Transverse colon (tissue), 4 donors: ENCODE measurements at regions not wholly inside any gene's neighbourhood (a gene's known extent, or its start where the extent isn't known, plus 50 kb on each side); places are given as distances from the start of the nearest gene placed in this dataset.

Source experiments
- CTCF ChIP-seq, 5 experiments: fragments of 200-600 bp in 3 of 5; fragments of 450-650 bp in 2 of 5; sonication (generic) in 3 of 5; IDR thresholded peaks; 1 replicate in 2 of 5; 2 replicates in 3 of 5; pipeline ENCODE4 v1.5.1; 2016 to 2017; ENCODE audit warnings: antibody characterized with exemption in 5 of 5, inconsistent platforms in 3 of 5, mild to moderate bottlenecking in 2 of 5, moderate library complexity in 1 of 5
- POLR2AphosphoS5 ChIP-seq, 3 donors: sonication (generic); formaldehyde crosslinking; IDR thresholded peaks; one replicate each; pipeline ENCODE4 v1.6.1; 2016; ENCODE audit warnings: antibody characterized with exemption in 3 of 3

DNA sequence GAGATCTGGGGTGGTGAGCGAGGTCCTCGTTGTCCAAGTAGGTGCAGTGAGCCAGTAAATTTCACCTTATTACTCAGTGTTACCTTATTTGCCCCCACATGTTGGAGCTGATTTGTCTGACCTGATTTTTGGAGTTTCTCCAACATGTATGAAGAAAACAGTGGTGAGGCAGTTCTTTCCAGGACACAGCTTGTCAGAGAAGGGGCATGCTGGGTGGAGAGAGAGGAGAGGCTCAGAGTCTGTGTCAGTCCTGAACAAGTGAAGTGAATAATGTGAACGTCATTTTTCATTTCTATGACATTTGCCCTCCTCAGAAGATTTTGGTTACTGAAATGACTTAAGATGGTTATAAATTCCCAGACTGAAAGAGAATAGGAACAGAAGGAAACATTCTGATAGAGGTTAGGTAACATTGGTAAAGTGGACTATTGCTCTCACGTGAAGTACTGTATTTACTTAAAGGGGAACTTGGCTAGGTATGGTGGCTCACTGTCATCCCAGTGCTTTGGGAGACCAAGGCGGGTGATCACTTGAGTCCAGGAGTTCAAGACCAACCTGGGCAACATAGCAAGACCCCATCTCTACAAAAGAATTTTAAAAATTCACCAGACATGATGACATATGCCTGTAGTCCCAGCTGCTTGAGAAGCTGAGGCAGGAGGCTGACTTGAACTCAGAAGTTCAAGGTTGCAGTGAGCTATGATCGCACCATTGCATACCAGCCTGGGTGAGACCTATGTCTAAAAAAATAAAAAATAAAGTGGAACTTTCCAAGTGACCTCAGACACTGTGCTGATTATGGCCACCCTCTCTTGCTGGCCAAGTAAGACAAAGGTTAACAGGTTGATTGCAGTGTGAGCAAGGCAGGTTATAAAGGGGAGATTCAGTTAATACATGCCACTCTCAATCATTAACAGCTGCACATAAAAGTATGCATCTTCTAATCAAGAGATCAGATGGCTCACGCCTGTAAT lies 184.3 kb downstream of the EDN1 start:
- TF ChIP-seq CTCF (IDR thresholded peaks at IDR 0.05) (no peak), POLR2AphosphoS5 (IDR thresholded peaks at IDR 0.05) (no peak)
